Glutamatergic neuron (in vitro differentiated cells): ENCODE measurements at regions not wholly inside any gene's neighbourhood (a gene's known extent, or its start where the extent isn't known, plus 50 kb on each side); places are given as distances from the start of the nearest gene placed in this dataset.

Experiments
- DNase-seq: peaks from one replicate; pipeline ENCODE4 v3.0.0; 2022
- H3K27ac Mint-ChIP-seq: one replicate; pipeline ENCODE4 v1.8.0; 2020; ENCODE audit warnings: mild to moderate bottlenecking, mixed read lengths, inconsistent platforms; ENCODE audit not compliant: unreplicated experiment
- H3K27me3 Mint-ChIP-seq: one replicate; pipeline ENCODE4 v1.8.0; 2020; ENCODE audit warnings: mild to moderate bottlenecking, moderate library complexity, mixed read lengths, inconsistent platforms; ENCODE audit not compliant: unreplicated experiment
- H3K36me3 Mint-ChIP-seq: one replicate; pipeline ENCODE4 v1.8.0; 2020; ENCODE audit warnings: mild to moderate bottlenecking, mixed read lengths, inconsistent platforms; ENCODE audit not compliant: unreplicated experiment
- H3K4me1 Mint-ChIP-seq: one replicate; pipeline ENCODE4 v1.8.0; 2020; ENCODE audit warnings: mild to moderate bottlenecking, low read depth, mixed read lengths, inconsistent platforms; ENCODE audit not compliant: unreplicated experiment
- H3K4me3 Mint-ChIP-seq: one replicate; pipeline ENCODE4 v1.8.0; 2020; ENCODE audit warnings: mild to moderate bottlenecking, mixed read lengths, inconsistent platforms; ENCODE audit not compliant: unreplicated experiment
- H3K9me3 Mint-ChIP-seq: one replicate; pipeline ENCODE4 v1.8.0; 2020; ENCODE audit warnings: mild to moderate bottlenecking, moderate library complexity, mixed read lengths, inconsistent platforms; ENCODE audit not compliant: unreplicated experiment
- TF ChIP-seq, protein P1 (sequence below): fragments of 200-600 bp; sonication (generic); IDR thresholded peaks from one replicate; pipeline ENCODE4 v1.5.0; 2021; ENCODE audit not compliant: partially characterized antibody, unreplicated experiment

DNA sequence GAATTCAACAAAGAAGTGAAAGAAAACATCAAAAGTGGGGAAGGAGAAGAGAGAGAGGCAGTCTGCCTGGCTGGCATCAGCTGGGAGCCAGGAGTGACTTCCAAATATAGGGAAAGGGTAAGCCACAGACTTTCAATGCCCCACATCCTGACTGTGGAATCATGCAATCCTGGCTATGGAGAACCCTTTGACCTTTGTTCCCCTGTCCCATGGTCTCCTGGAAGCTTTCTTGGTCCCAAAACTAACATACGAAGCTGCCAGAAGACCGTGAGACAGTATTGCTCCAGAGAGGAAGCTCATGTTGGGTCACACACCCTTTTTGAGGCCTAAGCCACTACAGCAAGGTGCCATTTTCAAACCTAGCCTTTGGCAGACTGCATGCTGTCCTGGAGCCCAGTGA lies 665.5 kb downstream of the ELAVL2 start:
- TF ChIP-seq, protein P1, sequence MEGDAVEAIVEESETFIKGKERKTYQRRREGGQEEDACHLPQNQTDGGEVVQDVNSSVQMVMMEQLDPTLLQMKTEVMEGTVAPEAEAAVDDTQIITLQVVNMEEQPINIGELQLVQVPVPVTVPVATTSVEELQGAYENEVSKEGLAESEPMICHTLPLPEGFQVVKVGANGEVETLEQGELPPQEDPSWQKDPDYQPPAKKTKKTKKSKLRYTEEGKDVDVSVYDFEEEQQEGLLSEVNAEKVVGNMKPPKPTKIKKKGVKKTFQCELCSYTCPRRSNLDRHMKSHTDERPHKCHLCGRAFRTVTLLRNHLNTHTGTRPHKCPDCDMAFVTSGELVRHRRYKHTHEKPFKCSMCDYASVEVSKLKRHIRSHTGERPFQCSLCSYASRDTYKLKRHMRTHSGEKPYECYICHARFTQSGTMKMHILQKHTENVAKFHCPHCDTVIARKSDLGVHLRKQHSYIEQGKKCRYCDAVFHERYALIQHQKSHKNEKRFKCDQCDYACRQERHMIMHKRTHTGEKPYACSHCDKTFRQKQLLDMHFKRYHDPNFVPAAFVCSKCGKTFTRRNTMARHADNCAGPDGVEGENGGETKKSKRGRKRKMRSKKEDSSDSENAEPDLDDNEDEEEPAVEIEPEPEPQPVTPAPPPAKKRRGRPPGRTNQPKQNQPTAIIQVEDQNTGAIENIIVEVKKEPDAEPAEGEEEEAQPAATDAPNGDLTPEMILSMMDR, result no peak
- H3K4me3 Mint-ChIP-seq, result no peak overlapping the region
- no peaks in the 10 kb centered on the region for H3K27me3 Mint-ChIP-seq
- no peak overlapping the region for H3K27ac Mint-ChIP-seq
- H3K36me3 Mint-ChIP-seq, result no peaks in the 10 kb centered on the region
- DNase-seq, result no peak
- peaks cover 2% of the 10 kb centered on the region for H3K4me1 Mint-ChIP-seq
- no peaks in the 10 kb centered on the region for H3K9me3 Mint-ChIP-seq

DNA sequence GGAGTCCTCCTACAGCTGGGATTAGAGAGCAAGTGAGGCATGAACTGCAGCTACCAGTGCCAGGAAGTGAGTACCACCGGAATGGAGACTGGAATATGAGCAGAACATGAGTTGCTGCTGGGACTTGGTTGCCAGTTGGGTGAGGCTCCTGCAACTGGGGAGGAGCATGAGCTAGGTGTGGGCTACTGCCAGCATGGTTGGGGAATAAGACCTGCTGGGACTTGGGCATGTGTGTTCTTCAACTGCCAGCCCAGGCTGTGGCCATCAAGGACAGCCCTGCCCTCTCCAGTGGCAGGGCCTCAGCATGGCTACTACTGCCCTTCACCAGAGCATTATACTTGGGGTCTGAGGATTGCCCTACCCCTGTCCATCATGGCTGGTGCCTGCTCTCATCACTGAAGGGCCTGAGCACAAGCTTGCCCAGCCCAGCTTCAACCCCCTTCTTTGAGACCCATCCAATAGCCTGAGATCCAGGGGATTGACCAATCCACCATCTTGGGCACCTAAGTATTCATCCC lies 665.0 kb downstream of the ELAVL2 start:
- H3K36me3 Mint-ChIP-seq, result no peaks in the 10 kb centered on the region
- H3K4me3 Mint-ChIP-seq, result no peak overlapping the region
- peaks cover 2% of the 10 kb centered on the region for H3K4me1 Mint-ChIP-seq
- DNase-seq, result no peak
- H3K27me3 Mint-ChIP-seq, result no peaks in the 10 kb centered on the region
- TF ChIP-seq, protein P1, result no peak
- H3K27ac Mint-ChIP-seq, result no peak overlapping the region
- H3K9me3 Mint-ChIP-seq, result no peaks in the 10 kb centered on the region

DNA sequence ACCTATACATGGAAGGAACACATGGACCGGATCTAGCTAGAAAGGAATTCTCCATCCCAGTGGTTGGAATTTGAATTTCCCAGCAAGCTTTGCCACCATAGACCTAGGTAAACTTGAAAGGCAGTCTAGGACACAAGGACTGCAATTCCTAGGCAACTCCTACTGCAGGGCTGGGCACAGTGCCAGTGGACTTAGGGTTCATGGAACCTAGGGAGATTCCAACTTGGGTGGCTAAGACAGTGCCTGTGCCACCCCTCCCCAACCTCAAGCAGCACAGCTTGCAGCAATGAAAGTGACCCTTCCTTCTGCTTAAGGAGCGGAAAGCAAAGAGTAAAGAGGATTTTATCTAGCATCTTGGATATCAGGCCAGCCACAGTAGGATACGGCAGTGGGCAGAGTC lies 663.3 kb downstream of the ELAVL2 start:
- Mint-ChIP-seq H3K4me3 (no peak overlapping the region), H3K27ac (no peak overlapping the region), H3K4me1 (no peaks in the 10 kb centered on the region), H3K36me3 (no peaks in the 10 kb centered on the region), H3K9me3 (no peaks in the 10 kb centered on the region), H3K27me3 (no peaks in the 10 kb centered on the region)
- TF ChIP-seq, protein P1, result no peak
- no peak for DNase-seq

DNA sequence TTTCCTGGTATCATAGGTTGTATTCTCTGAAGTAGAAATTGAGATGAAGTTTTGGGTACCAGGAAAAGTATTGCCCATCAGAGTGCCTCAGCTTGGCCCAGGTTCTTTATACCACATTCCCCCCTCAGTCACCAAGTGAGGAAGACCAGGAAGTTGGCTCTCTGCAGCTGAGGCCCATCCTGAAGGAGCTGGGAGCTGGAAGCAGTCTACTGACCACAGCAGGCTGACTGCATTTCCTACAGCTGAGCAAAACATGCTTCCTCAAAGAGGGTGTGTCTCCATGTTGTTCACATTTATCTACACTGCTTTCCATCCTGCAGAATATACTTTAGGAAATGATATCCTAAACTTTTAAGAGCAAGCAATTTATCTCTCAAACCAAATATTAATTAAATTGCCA lies 654.6 kb downstream of the ELAVL2 start:
- TF ChIP-seq, protein P1, result no peak
- Mint-ChIP-seq H3K4me1 (no peaks in the 10 kb centered on the region), H3K27me3 (no peaks in the 10 kb centered on the region), H3K4me3 (no peak overlapping the region), H3K27ac (no peak overlapping the region), H3K36me3 (no peaks in the 10 kb centered on the region), H3K9me3 (peaks cover 3% of the 10 kb centered on the region)
- no peak for DNase-seq

DNA sequence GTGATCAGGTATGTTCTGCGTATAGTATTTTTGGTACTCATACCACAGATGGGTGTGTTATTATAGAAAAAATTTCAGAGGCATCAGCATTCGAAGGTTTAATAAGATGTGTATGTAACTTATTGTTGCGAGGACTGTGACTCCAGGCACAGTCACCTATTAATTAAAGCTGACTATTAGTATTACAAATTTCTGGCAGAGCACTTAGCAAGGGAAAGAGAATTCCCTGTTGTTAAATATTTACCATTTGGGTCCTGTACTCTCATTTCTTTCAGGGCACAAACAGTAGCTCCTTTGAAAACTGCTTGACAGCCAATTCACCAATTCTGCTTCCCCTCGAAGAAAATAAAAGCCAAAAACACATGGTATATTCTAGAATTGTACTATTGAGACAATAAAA lies 653.8 kb downstream of the ELAVL2 start:
- Mint-ChIP-seq H3K4me3 (no peak overlapping the region), H3K9me3 (peaks cover 3% of the 10 kb centered on the region), H3K36me3 (no peaks in the 10 kb centered on the region), H3K4me1 (no peaks in the 10 kb centered on the region), H3K27ac (no peak overlapping the region), H3K27me3 (no peaks in the 10 kb centered on the region)
- TF ChIP-seq, protein P1, result no peak
- no peak for DNase-seq
